Endodermal cell (in vitro differentiated cells): ENCODE measurements at regions not wholly inside any gene's neighbourhood (a gene's known extent, or its start where the extent isn't known, plus 50 kb on each side); places are given as distances from the start of the nearest gene placed in this dataset.

Source experiments
- DNase-seq: peaks from one replicate; pipeline ENCODE4 v3.0.0-alpha.2; 2017
- H3K27ac ChIP-seq: 2 replicates; pipeline ENCODE4 v1.5.1; 2013; ENCODE audit warnings: mild to moderate bottlenecking, low read depth, low read length, moderate library complexity
- H3K27me3 ChIP-seq: 2 replicates; pipeline ENCODE4 v1.6.1; 2013; ENCODE audit warnings: mild to moderate bottlenecking, low read length, moderate library complexity; ENCODE audit not compliant: insufficient read depth, control insufficient read depth, poor library complexity, severe bottlenecking
- H3K36me3 ChIP-seq: 2 replicates; pipeline ENCODE4 v1.7.0; 2013; ENCODE audit warnings: mild to moderate bottlenecking, low read length, moderate library complexity; ENCODE audit not compliant: control insufficient read depth, insufficient read depth
- H3K4me1 ChIP-seq: one replicate; pipeline ENCODE4 v1.7.0; 2013; ENCODE audit warnings: low read length; ENCODE audit not compliant: control insufficient read depth, insufficient read depth
- H3K4me3 ChIP-seq: 2 replicates; pipeline ENCODE4 v1.5.1; 2013; ENCODE audit warnings: mild to moderate bottlenecking, low read length, moderate library complexity
- H3K9ac ChIP-seq: 2 replicates; pipeline ENCODE4 v1.6.1; 2013; ENCODE audit warnings: mild to moderate bottlenecking, low read length, moderate library complexity; ENCODE audit not compliant: poor library complexity, severe bottlenecking; ENCODE audit errors: extremely low read depth
- H3K9me3 ChIP-seq: 2 replicates; pipeline ENCODE4 v1.6.1; 2013; ENCODE audit warnings: mild to moderate bottlenecking, low read length, moderate library complexity; ENCODE audit not compliant: control insufficient read depth
- H3K27ac Mint-ChIP-seq: 2 replicates; pipeline ENCODE4 v1.8.0; 2020; ENCODE audit warnings: mixed read lengths
- H3K27me3 Mint-ChIP-seq: 2 replicates; pipeline ENCODE4 v1.8.0; 2021; ENCODE audit warnings: mild to moderate bottlenecking, mixed read lengths; ENCODE audit not compliant: insufficient read depth
- H3K36me3 Mint-ChIP-seq: 2 replicates; pipeline ENCODE4 v1.8.0; 2020; ENCODE audit warnings: low read depth, mixed read lengths
- H3K4me1 Mint-ChIP-seq: 2 replicates; pipeline ENCODE4 v1.8.0; 2020; ENCODE audit warnings: mixed read lengths
- H3K4me3 Mint-ChIP-seq: 2 replicates; pipeline ENCODE4 v1.8.0; 2020; ENCODE audit warnings: mild to moderate bottlenecking, moderate library complexity, mixed read lengths
- H3K9me3 Mint-ChIP-seq: 2 replicates; pipeline ENCODE4 v1.8.0; 2020; ENCODE audit warnings: mild to moderate bottlenecking, mixed read lengths
- CTCF ChIP-seq: fragments of 200-600 bp; sonication (generic); conservative IDR thresholded peaks from 2 replicates; pipeline ENCODE4 v1.5.0; 2021; ENCODE audit warnings: antibody characterized with exemption, mild to moderate bottlenecking
- WGBS, 2 experiments: methylation state at CpG; one replicate each; pipeline versions ENCODE4 v1.1.5 to v1.1.7; 2013; ENCODE audit warnings: missing lambda C conversion rate in 2 of 2, mixed read lengths in 1 of 2; ENCODE audit not compliant: insufficient coverage in 1 of 2, insufficient read length in 1 of 2; 5-methylcytosine and 5-hydroxymethylcytosine counted together

- no peaks in the 10 kb centered on the region for H3K36me3 ChIP-seq
- H3K27ac ChIP-seq, result peak overlapping the region; percentile 81
- no peak overlapping the region for H3K9ac ChIP-seq
- H3K4me3 Mint-ChIP-seq, result no peak overlapping the region
- H3K27me3 ChIP-seq, result no peaks in the 10 kb centered on the region
- no peak overlapping the region for H3K27ac Mint-ChIP-seq
- TF ChIP-seq CTCF, result no peak
- DNase-seq, result peak; percentile 57
- peaks cover 3% of the 10 kb centered on the region for H3K9me3 Mint-ChIP-seq
- WGBS, 2 experiments, result 83 to 94% methylated on average over 11 of the region's 11 CpGs
- H3K9me3 ChIP-seq, result peaks cover 3% of the 10 kb centered on the region
- peaks cover 6% of the 10 kb centered on the region for H3K4me1 ChIP-seq
- no peaks in the 10 kb centered on the region for H3K36me3 Mint-ChIP-seq
- H3K27me3 Mint-ChIP-seq, result no peaks in the 10 kb centered on the region
- H3K4me1 Mint-ChIP-seq, result peaks cover 35% of the 10 kb centered on the region
- no peak overlapping the region for H3K4me3 ChIP-seq
Measured at GRCh38 chr13:99749271-99750019, 222.1 kb downstream of the ZIC5 start.

- Histone ChIP-seq H3K4me1 (peaks cover 10% of the 10 kb centered on the region), H3K9ac (no peak overlapping the region), H3K36me3 (no peaks in the 10 kb centered on the region), H3K27me3 (no peaks in the 10 kb centered on the region), H3K27ac (peak overlapping the region; percentile 90), H3K4me3 (no peak overlapping the region), H3K9me3 (peaks cover 3% of the 10 kb centered on the region)
- Mint-ChIP-seq H3K36me3 (no peaks in the 10 kb centered on the region), H3K4me1 (peaks cover 51% of the 10 kb centered on the region), H3K27me3 (no peaks in the 10 kb centered on the region), H3K27ac (peak overlapping the region; percentile 46), H3K4me3 (peak overlapping the region; percentile 40), H3K9me3 (peaks cover 3% of the 10 kb centered on the region)
- TF ChIP-seq CTCF, result no peak
- no peak for DNase-seq
- 18 to 45% methylated on average over 6 to 7 of the region's 7 CpGs for WGBS, 2 experiments
Measured at GRCh38 chr13:99747403-99747710, 224.2 kb downstream of the ZIC5 start.

GRCh38 chr13:99746637-99747402, 224.7 kb downstream of the ZIC5 start:
- Histone ChIP-seq H3K27me3 (no peaks in the 10 kb centered on the region), H3K9ac (no peak overlapping the region), H3K4me3 (peak overlapping the region; percentile 51), H3K4me1 (peaks cover 10% of the 10 kb centered on the region), H3K9me3 (peaks cover 3% of the 10 kb centered on the region), H3K36me3 (no peaks in the 10 kb centered on the region), H3K27ac (peak overlapping the region; percentile 90)
- Mint-ChIP-seq H3K4me3 (peak overlapping the region; percentile 40), H3K36me3 (no peaks in the 10 kb centered on the region), H3K27ac (peak overlapping the region; percentile 84), H3K9me3 (peaks cover 3% of the 10 kb centered on the region), H3K27me3 (no peaks in the 10 kb centered on the region), H3K4me1 (peaks cover 53% of the 10 kb centered on the region)
- 21 to 24% methylated on average over 8 to 13 of the region's 14 CpGs for WGBS, 2 experiments
- DNase-seq, result peak; percentile 64
- TF ChIP-seq CTCF, result no peak
